Middle frontal gyrus (tissue), 1 donor: ENCODE measurements at regions not wholly inside any gene's neighbourhood (a gene's known extent, or its start where the extent isn't known, plus 50 kb on each side); places are given as distances from the start of the nearest gene placed in this dataset.

Experiments
- DNase-seq: peaks from one replicate; pipeline ENCODE4 v3.0.0-alpha.2; 2015; ENCODE audit warnings: low spot score; ENCODE audit errors: extremely low spot score

DNA sequence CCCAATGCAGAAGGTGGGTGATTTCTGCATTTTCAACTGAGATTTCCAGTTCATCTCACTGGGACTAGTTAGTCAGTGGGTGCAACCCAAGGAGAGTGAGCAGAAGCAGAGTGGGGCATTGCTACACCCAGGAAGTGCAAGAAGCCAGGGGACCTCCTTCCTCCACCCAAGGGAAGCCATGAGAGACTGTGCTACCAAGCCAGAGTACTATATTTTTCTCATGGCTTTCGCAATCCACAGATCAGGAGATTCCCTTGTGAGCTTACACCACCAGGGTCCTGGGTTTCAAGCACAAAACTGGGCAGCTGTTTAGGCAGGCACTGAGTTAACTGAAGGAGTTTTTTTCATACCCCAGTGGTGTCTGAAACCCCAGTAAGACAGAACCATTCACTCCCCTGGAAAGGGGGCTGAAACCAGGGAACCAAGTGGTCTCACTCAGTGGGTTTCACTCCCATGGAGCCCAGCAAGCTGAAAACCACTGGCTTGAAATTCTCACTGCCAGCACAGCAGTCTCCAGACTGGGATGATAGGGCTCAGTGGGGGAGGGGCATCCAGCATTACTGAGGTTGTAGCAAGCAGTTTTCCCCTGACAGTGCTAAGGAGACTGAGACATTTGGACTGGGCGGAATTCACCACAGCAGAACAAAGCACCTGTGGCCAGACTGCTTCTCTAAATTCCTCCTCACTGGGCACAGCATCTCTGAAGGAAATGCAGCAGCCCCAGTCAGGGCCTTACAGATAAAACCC lies 903.4 kb downstream of the TECRL start:
- no peak for DNase-seq

GRCh38 chr4:63493265-63493664 lies 916.0 kb downstream of the TECRL start:
- DNase-seq, result no peak

DNA sequence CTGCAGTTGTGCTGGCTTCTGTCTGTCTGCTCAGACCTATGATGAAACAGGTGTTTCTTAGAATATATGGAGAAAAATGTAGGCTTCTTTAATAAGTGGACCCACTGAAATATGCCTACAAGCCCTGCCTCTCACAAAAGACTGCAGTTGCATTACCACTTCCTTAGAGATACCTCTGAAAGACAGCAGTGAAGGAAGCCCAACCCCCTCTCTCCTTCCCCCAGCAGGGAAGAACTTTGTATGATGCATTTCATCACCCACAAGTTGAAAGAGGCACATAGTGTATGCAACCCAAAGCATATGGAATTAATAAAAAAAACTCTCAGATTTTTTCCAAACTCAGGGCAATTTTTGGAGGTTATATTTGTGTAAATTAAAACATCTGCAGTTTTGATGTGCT lies 916.7 kb downstream of the TECRL start:
- DNase-seq, result no peak

DNA sequence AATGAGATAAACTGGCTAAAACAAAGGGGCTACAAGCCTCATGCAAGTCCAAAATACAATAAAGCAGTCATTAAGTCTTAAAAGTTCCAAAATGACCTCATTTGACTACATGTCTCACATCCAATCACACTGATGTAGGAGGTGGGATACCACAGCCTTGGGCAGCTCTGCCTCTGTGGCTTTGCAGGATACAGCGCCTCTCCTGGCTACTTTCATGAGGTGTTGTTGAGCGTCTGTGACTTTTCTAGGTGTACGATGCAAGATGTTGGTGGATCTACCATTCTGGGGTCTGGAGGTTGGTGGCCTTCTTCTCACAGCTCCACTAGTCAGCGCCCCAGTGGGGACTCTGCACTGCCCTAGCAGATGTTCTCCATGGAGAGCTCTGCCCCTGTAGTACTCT lies 944.9 kb downstream of the TECRL start:
- no peak for DNase-seq

DNA sequence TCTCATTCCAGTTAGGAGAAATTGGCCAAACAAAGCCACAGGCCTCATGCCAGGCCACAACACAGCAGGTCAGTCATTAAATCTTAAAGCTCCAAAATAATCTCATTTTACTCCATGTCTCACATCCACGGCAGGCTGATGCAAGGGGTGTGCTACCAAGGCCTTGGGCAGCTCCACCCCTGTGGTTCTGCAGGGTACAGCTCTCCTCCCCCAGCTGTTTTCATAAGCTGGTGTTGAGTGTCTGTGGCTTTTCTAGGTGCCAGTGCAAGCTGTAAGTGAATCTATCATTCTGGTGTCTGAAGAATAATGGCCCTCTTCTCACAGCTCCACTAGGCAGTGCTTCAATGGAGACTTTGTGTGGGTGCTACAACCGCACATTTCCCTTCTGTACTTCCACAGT lies 949.2 kb downstream of the TECRL start:
- no peak for DNase-seq

DNA sequence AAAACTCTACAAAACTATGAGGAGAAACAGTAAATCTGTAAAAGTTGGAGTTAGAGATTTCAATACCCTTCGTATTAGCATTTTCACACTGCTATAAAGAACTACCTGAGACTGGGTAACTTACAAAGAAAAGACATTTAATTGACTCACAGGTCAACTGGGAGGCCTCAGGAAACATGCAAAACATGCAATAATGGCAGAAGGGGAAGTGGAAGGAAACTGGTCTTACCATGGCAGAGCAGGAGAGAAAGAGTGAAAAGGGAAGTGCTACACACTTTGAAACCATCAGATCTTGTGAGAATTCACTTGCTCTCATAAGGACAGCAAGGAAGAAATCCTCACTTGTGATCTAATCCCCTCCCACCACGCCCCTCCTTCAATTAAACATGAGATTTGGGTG lies 949.9 kb downstream of the TECRL start:
- no peak for DNase-seq

DNA sequence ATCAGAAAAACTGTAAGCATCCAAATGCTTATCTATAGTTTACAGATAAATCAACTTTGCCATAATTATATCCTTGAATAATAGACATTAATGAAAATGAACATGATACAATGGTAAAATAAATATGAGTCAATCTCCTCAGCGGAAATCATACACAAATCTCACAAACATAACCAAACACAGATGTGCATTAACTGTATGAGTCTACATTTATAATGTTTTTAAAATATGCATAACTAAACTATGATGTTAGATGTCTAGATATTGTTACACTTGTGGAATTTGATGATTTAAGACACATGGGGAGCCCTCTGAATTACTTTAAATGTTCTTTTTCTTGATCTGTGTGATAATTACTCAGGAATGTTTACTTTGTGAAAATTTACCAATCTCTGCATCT lies 951.2 kb downstream of the TECRL start:
- DNase-seq, result no peak

DNA sequence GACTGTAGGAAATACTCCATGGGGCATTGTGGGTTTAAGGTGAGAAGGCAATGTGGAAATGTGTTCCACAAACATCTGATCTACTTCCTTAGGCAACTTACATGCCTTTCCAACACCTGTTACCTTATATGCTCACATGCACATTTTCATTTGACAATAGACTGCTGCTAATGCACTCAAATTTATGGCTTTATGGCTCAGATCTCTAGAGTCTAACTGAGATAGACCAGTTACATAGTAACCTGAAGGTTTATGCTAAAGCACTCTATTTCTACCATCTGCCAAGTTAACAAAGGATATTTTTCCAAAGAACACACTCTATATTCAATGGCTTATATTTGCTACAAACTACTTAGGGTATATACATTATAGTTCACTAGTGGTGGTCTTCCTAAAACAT lies 969.0 kb downstream of the TECRL start:
- no peak for DNase-seq

DNA sequence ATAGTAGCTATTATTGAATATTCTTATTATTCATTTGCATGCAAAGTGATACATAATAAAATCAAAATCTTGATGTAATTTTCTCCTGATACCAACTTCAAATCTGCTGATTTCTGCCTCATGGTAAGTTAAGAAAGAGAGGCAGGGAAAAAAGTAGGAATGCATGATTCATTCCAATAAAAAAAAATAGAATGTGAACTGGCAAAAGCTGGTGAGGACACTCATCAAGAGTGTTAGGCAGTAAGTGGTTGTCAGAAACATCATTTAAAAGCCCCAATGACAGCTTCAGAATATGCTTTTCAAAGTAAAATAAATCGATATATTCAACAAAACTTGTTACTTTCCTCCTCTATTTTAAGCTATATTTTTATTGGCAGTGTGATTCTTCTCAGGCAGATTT lies 979.1 kb downstream of the TECRL start:
- no peak for DNase-seq

GRCh38 chr4:63396269-63396668 lies 1013.0 kb downstream of the TECRL start:
- DNase-seq, result no peak

DNA sequence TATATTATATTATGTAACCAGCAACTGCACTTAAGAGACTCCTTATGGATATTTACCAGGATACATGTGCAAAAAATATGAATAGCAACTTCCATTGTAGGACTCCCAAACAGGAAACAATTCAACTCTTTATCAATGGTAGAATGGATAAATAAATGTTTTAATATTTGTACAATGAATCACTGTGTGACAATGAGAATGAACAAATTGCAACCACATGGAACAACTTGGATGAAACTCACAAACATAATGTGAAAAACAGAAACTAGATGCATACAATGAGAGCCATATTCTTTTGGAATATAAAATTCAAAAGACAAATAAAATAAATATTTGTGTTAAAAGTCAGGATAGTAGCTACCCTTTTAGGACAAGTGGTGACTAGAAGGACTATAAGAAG lies 1015.7 kb downstream of the TECRL start:
- no peak for DNase-seq

- no peak for DNase-seq
These were observed 1029.3 kb downstream of the TECRL start for GRCh38 chr4:63379750-63380522.

DNA sequence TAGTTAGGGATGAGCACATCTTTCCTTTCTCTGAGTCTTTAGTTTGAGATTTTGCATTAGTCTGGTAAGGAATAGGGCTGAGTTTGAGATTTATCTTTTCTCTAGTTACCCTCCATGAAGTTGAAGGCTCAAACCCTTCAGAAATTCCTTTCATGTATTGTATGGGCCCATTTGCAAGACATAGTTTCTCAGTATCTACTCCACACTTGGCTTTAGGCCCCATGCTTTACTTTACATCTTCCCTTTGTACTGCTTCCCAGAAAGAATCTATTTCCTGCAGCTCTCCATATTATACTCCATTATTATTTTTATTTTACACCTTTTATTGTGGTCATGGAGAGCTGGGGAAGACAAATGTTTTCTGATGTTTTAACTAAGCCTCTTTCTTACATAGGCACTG lies 1038.2 kb downstream of the TECRL start:
- DNase-seq, result no peak

DNA sequence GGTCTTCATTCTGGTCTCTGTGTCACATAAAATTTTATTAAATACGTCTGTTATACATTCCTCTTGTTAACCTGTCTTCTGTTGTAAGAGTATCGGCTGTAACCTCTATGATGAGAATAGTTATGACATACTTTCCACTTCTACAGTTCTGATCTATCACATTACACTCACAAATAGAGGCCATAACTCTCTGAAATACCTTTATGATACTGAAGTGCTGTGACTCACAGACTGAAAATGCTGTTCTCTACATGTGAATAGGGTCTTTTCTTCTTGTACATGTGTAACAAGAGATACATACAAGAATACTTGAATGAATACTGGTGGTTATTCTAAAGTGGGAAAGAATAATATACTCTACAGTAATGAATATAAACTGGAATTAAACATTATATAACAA lies 1047.6 kb downstream of the TECRL start:
- no peak for DNase-seq

DNA sequence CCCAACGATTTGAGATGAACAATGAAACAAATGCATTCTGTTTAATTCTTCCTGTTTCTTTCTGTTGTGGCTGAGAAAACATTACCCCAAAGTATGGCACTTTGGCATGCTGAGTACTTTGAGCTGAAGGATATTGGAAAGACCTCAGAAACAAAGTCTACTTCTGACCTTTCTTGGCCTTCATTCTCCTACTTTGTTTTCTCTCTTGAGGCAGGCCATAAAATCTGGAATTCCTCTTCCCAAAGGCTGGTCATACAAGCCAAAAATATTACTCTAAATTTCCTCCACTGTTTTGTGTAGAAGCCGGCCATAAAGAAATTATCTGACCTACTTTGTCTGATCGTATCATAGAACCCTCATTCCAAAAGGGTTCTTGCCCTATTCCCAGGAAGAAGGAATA lies 1048.2 kb downstream of the TECRL start:
- no peak for DNase-seq

- DNase-seq, result no peak
These were observed 1059.6 kb downstream of the TECRL start for GRCh38 chr4:63349674-63350025.

GRCh38 chr4:63348735-63349673 lies 1060.2 kb downstream of the TECRL start:
- DNase-seq, result no peak

DNA sequence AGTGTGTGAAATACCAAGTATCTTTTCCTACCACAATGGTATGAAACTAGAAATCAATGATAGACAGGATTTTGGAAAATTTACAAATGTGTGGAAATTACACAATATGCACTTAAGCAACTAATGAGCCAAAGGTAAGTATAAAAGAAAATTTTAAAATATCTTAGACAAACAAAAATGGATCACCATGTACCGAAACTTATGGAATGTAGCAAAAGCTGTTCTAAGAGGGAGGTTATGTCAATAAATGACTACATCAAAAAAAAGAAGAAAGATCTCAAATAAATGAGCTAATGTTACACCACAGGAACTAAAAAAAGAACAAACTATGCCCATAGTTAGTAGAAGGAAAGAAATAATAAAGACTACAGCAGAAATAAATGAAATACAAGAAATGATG lies 1084.1 kb downstream of the TECRL start:
- no peak for DNase-seq

- DNase-seq, result no peak
These were observed 1092.6 kb downstream of the TECRL start for GRCh38 chr4:63316633-63317032.

DNA sequence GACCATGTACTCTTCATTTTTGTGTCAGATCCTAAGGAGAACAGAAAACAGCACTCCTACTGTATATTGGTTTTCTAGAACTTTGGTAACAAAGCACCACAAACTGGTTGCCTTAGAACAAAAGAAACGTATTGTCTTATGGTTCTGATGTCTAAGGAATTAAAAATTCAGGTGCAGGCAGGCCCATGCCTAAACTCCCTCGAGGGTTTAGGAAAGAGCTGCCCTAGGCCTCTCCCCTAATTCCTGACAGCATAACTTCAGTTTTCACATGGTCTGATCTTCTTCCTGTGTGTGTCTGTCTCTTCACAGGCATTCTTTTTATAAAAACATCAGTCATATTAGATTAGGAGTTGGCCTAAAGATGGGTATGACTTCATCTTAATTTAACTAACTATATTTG lies 1093.6 kb downstream of the TECRL start:
- no peak for DNase-seq

DNA sequence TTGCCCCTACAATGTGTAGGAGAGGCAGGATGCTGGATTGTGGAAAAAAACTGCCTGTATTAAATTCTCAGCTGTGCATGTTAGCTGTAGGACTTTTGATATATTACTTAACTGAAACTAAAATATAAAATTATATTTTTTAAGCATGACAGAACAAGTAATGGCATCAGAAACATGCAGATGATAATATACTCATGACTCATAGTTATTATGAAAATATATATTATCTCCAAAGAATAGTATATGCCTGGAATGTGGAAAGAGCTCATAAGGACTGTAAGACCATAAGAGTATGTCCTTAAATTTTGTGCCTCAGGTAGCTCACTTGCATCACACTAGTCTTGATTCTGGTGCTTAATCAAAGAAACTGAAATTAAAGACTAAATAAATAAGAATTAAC lies 1100.6 kb downstream of the TECRL start:
- DNase-seq, result no peak

DNA sequence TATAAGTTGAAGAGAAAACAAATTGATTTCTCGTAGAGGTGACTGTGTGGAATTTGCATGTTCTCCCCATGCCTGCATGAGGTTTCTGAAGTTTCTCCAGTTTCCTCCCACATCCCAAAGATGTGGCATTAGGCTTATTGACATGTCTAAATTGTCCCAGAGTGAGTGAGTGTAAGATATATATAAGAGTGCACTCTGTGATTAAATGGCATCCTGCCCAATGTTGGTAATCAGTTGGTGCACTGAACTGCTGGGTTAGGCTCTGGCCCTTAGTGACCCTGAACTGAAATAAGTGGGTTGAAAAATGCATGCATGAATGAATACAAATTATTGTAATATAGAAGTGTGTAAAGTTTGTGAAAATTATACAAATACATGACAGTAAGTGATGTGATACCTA lies 1106.5 kb downstream of the TECRL start:
- DNase-seq, result no peak
